ENCODE measurements at regions not wholly inside any gene's neighbourhood (a gene's known extent, or its start where the extent isn't known, plus 50 kb on each side); places are given as distances from the start of the nearest gene placed in this dataset.
"Not testable (repeated sequence)": the region's sequence is repeated elsewhere in the genome, so short reads cannot be mapped to it uniquely, and the experiment has no call there.

- Histone ChIP-seq H3K4me1 (ENCODE audit: control insufficient read depth, insufficient read depth, low read length) (no peaks in the 10 kb centered on the region), H3K27me3 (ENCODE audit: control insufficient read depth, insufficient read depth, low read length) (peaks cover 2% of the 10 kb centered on the region), H3K36me3 (ENCODE audit: control insufficient read depth, insufficient read depth, low read length) (no peaks in the 10 kb centered on the region), H3K4me3 (ENCODE audit: low read length) (no peak overlapping the region), H3K27ac (ENCODE audit: low read length) (no peak overlapping the region), H3K9me3 (ENCODE audit: control insufficient read depth, insufficient read depth, low read length) (no peaks in the 10 kb centered on the region)
- no peak for ATAC-seq
- no peaks in the 10 kb centered on the region for H3K4me1 Mint-ChIP-seq
- no peak for DNase-seq
- H3K9me3 Mint-ChIP-seq = no peaks in the 10 kb centered on the region
- no peak for TF ChIP-seq CTCF (IDR thresholded peaks at IDR 0.05)
- H3K27me3 Mint-ChIP-seq (ENCODE audit: low read depth in 2 of 2) = peaks cover 0 to 7% of the 10 kb centered on the region in 2 donors
- no peaks in the 10 kb centered on the region for H3K36me3 Mint-ChIP-seq
- intact Hi-C loops (cut with micrococcal nuclease) = no loop called here
- WGBS (ENCODE audit: insufficient coverage) = 77% methylated on average over 9 of the region's 10 CpGs
- H3K27ac Mint-ChIP-seq = no peak overlapping the region
- H3K4me3 Mint-ChIP-seq = no peak overlapping the region
Observed at GRCh38 chr7:156378806-156379205, 261.8 kb upstream of the RNF32 start.

- H3K27ac ChIP-seq (ENCODE audit: low read length) = no peak overlapping the region
- H3K4me1 ChIP-seq (ENCODE audit: control insufficient read depth, insufficient read depth, low read length) = no peaks in the 10 kb centered on the region
- no peaks in the 10 kb centered on the region for H3K36me3 ChIP-seq (ENCODE audit: control insufficient read depth, insufficient read depth, low read length)
- ATAC-seq (no peak), DNase-seq (no peak)
- peaks cover 0 to 7% of the 10 kb centered on the region in 2 donors for H3K27me3 Mint-ChIP-seq (ENCODE audit: low read depth in 2 of 2)
- TF ChIP-seq CTCF (IDR thresholded peaks at IDR 0.05) = no peak
- peaks cover 2% of the 10 kb centered on the region for H3K27me3 ChIP-seq (ENCODE audit: control insufficient read depth, insufficient read depth, low read length)
- no peak overlapping the region for H3K4me3 Mint-ChIP-seq
- no peaks in the 10 kb centered on the region for H3K9me3 ChIP-seq (ENCODE audit: control insufficient read depth, insufficient read depth, low read length)
- 77% methylated on average over 7 of the region's 7 CpGs for WGBS (ENCODE audit: insufficient coverage)
- H3K4me1 Mint-ChIP-seq = no peaks in the 10 kb centered on the region
- H3K27ac Mint-ChIP-seq = no peak overlapping the region
- peaks cover 0 to 2% of the 10 kb centered on the region in 2 donors for H3K9me3 Mint-ChIP-seq
- H3K36me3 Mint-ChIP-seq = no peaks in the 10 kb centered on the region
- intact Hi-C loops (cut with micrococcal nuclease) = no loop called here
- no peak overlapping the region for H3K4me3 ChIP-seq (ENCODE audit: low read length)
Observed at GRCh38 chr7:156376317-156376716, 264.3 kb upstream of the RNF32 start.

GRCh38 chr7:156374335-156374734 is 266.2 kb upstream of the RNF32 start:
- Histone ChIP-seq H3K27ac (ENCODE audit: low read length) (no peak overlapping the region), H3K4me1 (ENCODE audit: control insufficient read depth, insufficient read depth, low read length) (no peaks in the 10 kb centered on the region), H3K9me3 (ENCODE audit: control insufficient read depth, insufficient read depth, low read length) (no peaks in the 10 kb centered on the region), H3K36me3 (ENCODE audit: control insufficient read depth, insufficient read depth, low read length) (no peaks in the 10 kb centered on the region), H3K27me3 (ENCODE audit: control insufficient read depth, insufficient read depth, low read length) (peaks cover 2% of the 10 kb centered on the region), H3K4me3 (ENCODE audit: low read length) (no peak overlapping the region)
- DNase-seq (no peak), ATAC-seq (no peak)
- peaks cover 0 to 2% of the 10 kb centered on the region in 2 donors for H3K9me3 Mint-ChIP-seq
- H3K4me3 Mint-ChIP-seq = no peak overlapping the region
- TF ChIP-seq CTCF (IDR thresholded peaks at IDR 0.05) = no peak
- WGBS (ENCODE audit: insufficient coverage) = 77% methylated on average over 4 of the region's 4 CpGs
- no peaks in the 10 kb centered on the region for H3K4me1 Mint-ChIP-seq
- no peak overlapping the region for H3K27ac Mint-ChIP-seq
- no peaks in the 10 kb centered on the region for H3K36me3 Mint-ChIP-seq
- H3K27me3 Mint-ChIP-seq (ENCODE audit: low read depth in 2 of 2) = peaks cover 0 to 7% of the 10 kb centered on the region in 2 donors
- intact Hi-C loops (cut with micrococcal nuclease) = no loop called here

- H3K9me3 ChIP-seq (ENCODE audit: control insufficient read depth, insufficient read depth, low read length); H3K4me1 ChIP-seq (ENCODE audit: control insufficient read depth, insufficient read depth, low read length); H3K36me3 Mint-ChIP-seq; H3K36me3 ChIP-seq (ENCODE audit: control insufficient read depth, insufficient read depth, low read length); H3K4me3 ChIP-seq (ENCODE audit: low read length); H3K27ac ChIP-seq (ENCODE audit: low read length); ATAC-seq; H3K27ac Mint-ChIP-seq; H3K4me1 Mint-ChIP-seq; H3K27me3 ChIP-seq (ENCODE audit: control insufficient read depth, insufficient read depth, low read length); DNase-seq; H3K4me3 Mint-ChIP-seq; H3K9me3 Mint-ChIP-seq; H3K27me3 Mint-ChIP-seq (ENCODE audit: low read depth in 2 of 2); intact Hi-C loops (cut with micrococcal nuclease): not testable (repeated sequence)
- 72% methylated on average over 3 of the region's 6 CpGs for whole genome bisulfite sequencing (ENCODE audit: insufficient coverage)
Observed at GRCh38 chr7:156369929-156370328, 270.6 kb upstream of the RNF32 start.

Measured in natural killer cell (primary cell).